ENCODE measurements at regions not wholly inside any gene's neighbourhood (a gene's known extent, or its start where the extent isn't known, plus 50 kb on each side); places are given as distances from the start of the nearest gene placed in this dataset.

- DNase-seq, result no peak
Observed at GRCh38 chr19:31903979-31904378, 441.4 kb upstream of the ZNF507 start.

GRCh38 chr19:31906111-31906871 lies 439.1 kb upstream of the ZNF507 start:
- DNase-seq, result no peak

GRCh38 chr19:31907661-31908060 lies 437.7 kb upstream of the ZNF507 start:
- no peak for DNase-seq

GRCh38 chr19:31908080-31908479 lies 437.3 kb upstream of the ZNF507 start:
- DNase-seq, result no peak

DNA sequence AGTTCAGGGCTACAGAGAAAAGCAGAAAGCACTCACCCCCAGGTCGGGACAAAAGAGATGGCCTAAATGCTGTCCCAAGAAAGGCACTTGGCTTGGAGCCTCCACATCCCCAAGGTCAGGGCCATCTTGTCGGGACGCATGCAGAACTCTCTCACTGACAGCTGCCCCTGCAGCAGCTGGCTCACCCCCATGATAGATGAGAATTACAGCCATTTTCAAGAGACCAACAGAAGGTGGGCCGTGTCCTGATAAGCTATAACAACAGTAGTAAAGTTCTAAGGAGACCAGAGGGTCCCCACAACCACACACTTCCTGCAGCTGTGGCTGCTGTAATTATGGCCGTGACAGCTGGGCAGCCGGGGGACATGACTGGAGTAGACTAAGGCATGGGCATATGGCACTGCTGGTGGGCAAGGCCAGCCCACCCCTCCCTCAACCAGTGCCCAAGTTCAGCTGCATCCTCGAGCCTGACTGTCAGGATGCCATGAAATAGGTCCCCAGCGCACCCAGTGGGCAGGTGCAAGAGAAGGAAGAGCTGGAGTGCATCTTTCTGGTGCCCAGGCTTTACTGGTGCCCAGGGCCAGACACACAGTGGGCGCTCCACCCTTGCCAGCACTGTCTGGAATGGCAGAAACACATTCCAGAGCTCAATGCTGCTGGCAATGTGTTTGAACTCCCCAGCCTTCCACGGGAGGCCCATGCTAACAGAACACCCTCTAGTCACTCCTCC lies 436.7 kb upstream of the ZNF507 start:
- DNase-seq, result no peak

DNA sequence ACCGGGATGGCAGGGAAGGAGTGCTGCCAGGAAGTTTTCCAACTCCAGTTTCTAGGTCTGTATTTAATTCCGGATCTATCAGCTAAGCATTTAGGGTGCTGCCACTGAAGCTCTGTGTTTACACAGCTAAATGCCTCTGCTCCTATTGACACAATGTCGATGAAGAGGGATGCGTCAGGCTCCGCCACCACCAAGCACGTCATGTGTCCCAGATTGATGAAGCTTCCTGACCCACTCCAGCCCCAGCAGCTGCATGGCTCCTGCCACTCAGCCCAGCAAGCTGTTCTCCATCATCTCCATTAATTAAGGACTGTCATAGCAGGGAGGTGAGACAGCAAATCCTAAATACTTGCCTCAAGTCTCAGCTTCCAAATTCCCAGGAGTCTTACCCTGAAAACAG lies 435.2 kb upstream of the ZNF507 start:
- no peak for DNase-seq

- DNase-seq, result no peak
Observed at GRCh38 chr19:31911577-31911976, 433.8 kb upstream of the ZNF507 start.

GRCh38 chr19:31913103-31913661 lies 432.2 kb upstream of the ZNF507 start:
- DNase-seq, result no peak

GRCh38 chr19:31930401-31930800 lies 415.0 kb upstream of the ZNF507 start:
- no peak for DNase-seq

GRCh38 chr19:31937983-31938382 lies 407.4 kb upstream of the ZNF507 start:
- DNase-seq, result no peak

DNA sequence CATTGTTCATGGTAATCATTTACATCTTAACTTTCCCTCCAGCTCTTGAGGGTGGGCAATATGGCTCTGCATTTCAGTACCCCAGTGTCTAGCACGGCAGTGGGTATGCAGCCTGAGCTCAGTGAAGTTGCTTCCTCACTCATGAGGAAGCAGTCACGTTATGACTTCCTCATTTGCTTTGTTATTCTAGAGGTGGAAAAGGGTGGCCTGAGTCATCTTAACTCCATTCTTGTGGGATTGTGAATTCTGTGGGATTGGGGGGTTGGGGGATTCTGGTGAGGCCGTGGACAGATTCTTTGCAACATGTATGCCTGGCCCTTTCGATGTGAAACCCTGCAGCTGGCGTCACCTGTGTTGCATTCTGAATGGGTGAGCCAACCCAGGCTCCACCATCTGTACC lies 406.7 kb upstream of the ZNF507 start:
- DNase-seq, result no peak

DNA sequence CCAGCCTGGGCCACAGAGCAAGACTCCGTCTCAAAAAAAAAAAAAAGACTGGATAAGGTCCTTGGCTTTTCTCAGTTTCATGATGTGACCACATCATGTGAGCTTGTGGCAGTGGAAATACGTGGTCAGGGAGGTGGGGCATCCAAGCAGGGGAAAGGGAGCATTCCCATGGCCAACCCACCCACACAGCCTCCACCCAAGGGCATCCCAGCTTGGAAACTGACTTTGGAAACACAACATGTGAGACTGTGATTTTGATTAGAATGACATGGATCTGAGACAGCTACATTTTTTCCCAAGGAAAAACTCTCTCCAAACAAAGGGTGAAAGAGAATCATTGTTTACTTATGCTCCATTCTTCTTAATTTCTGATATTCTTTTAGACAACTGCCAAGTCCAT lies 405.0 kb upstream of the ZNF507 start:
- no peak for DNase-seq

- DNase-seq, result no peak
Observed at GRCh38 chr19:31943191-31943661, 402.2 kb upstream of the ZNF507 start.

- no peak for DNase-seq
Observed at GRCh38 chr19:31943778-31944177, 401.6 kb upstream of the ZNF507 start.

DNA sequence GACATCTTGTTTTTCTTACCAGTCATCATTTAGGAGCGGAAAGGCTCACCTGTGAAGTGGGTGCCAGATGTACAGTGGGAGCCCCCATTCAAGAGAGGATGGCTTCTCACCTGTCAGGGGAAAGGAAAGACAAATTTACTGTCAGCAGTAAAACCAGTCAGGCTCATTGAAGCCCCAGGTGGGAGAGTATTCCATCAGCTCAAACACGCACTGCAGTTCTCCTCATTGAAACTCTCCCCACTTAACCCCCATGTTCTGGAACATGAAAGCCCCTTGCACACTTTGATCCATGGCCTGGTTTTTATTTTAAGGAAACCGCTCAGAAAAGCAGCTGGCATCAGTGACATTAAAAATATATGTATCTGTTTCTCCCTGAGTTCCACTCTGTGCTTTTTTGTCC lies 401.1 kb upstream of the ZNF507 start:
- DNase-seq, result no peak

DNA sequence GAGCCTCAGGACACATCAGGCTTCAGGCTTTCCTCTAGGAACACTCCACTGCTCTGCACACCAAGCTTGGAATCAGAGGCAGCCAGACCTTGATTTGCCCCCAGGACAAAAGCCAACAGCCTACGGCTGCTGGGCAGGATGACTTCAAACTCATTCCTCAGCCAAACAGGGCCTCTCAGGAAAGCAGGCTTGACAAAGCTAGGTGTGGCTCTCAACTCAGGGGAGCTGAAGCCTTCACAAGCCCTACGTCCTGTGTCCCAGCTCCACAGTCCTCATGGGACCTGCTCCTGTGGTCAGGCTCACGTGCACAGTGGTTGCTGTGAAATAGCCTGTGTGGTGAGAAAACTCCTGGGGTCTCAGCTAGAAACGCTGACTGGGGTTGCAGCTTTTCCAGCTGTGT lies 398.9 kb upstream of the ZNF507 start:
- DNase-seq, result no peak

DNA sequence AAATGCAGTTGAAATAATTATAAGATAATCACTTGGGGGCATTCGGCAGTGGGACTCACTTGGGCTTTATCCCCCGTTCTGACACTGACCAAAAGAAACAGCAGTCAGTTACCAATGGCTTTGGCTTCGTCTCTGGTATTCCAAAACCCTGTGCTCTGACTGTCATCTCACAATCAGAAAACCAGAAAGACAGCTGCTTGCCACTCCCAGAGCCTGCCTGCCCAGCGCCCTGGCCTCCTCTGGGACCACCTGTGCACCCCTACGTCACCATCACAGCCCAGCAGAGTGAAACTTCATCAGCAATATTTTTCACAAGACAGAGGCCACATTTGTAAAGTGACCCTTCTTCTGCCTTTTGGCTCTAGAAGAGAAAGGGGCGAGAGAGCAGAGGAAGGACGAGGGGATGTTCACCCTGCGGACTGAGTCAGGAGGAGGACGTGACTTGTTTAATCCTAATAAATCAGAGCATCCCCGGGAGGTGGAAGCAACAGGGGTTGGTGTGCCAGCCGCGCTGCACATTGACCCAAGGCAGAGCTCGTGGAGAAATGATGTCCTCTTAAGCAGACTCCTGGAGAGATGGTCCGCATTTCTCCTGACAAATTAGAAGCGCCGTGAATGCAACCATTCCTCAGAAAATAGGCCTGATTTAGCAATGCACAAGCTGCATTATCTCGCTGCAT lies 397.8 kb upstream of the ZNF507 start:
- DNase-seq, result no peak

- DNase-seq, result no peak
Observed at GRCh38 chr19:31952693-31953092, 392.7 kb upstream of the ZNF507 start.

DNA sequence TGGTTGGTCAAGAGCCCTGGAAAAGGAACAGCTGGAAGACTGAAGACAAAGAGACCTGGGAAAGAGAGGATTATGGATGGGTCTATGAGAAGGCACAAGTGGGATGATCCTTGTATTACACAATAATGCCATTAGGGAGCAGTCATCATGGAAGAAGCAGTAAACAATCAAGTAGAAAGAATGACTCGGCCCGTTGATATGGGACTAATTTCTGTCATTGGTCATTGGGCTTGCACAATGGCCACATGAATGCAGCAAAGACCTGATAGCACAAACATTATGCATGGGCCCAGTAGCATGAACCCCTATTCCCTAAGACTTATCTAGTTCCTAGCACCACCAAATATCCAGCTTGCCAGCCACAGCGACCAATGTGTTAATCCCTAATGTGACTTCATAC lies 390.3 kb upstream of the ZNF507 start:
- no peak for DNase-seq

GRCh38 chr19:31955884-31956283 lies 389.5 kb upstream of the ZNF507 start:
- no peak for DNase-seq

GRCh38 chr19:31956771-31957392 lies 388.5 kb upstream of the ZNF507 start:
- DNase-seq, result no peak

DNA sequence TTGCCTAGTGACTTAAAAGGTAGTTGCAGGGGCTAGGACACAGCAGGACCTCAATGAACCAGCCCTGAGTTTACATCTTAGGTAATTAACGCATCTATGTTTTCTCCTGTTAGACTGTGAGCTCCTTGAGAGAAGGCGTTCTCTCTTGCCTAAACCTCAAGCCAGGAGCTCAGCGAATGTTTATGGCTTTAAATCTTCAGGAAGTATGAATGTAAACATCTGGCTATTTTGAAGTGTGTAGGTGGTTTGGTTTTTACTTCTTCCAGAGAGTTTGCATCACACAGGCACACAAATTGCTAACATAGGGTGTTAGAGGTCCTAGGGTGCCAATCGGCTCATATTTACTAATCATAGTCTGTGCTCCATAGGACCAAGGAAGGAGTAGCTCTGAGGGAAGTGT lies 387.7 kb upstream of the ZNF507 start:
- DNase-seq, result no peak

GRCh38 chr19:31959527-31960018 lies 385.8 kb upstream of the ZNF507 start:
- DNase-seq, result no peak

All from activated CD4-positive, alpha-beta T cell treated with anti-CD3 and anti-CD28 coated beads, Interleukin-2, amount 50 U/mL, for 48 hours (primary cell).